IMR-90 (cell line): ENCODE measurements at regions not wholly inside any gene's neighbourhood (a gene's known extent, or its start where the extent isn't known, plus 50 kb on each side); places are given as distances from the start of the nearest gene placed in this dataset.

ENCODE experiments used
- FOS ChIP-seq: fragments of 150-350 bp; IDR thresholded peaks from 2 replicates; pipeline ENCODE4 v1.6.1; 2016; ENCODE audit warnings: low read depth, low read length
- MAFK ChIP-seq: IDR thresholded peaks from 2 replicates; pipeline ENCODE4 v1.6.1; 2012; ENCODE audit warnings: low read depth, low read length, improper control_type of control experiment
- POLR2A ChIP-seq: IDR thresholded peaks from 2 replicates; pipeline ENCODE4 v1.6.1; 2012; ENCODE audit warnings: mild to moderate bottlenecking, low read depth, low read length
- RAD21 ChIP-seq: IDR thresholded peaks from 2 replicates; pipeline ENCODE4 v1.6.1; 2012; ENCODE audit warnings: low read length, improper control_type of control experiment
- RCOR1 ChIP-seq: IDR thresholded peaks from 2 replicates; pipeline ENCODE4 v1.6.1; 2012; ENCODE audit warnings: mild to moderate bottlenecking, low read length, improper control_type of control experiment; ENCODE audit not compliant: insufficient replicate concordance
- RFX5 ChIP-seq: IDR thresholded peaks from 2 replicates; pipeline ENCODE4 v1.8.0; 2012; ENCODE audit warnings: low read depth, mild to moderate bottlenecking, low read length, moderate library complexity
- SMC3 ChIP-seq: fragments of 150-350 bp; IDR thresholded peaks from 2 replicates; pipeline ENCODE4 v1.6.1; 2016; ENCODE audit warnings: low read depth, mild to moderate bottlenecking, antibody characterized with exemption, low read length, moderate library complexity
- TF ChIP-seq, protein P1 (sequence below): conservative IDR thresholded peaks from 2 replicates; pipeline ENCODE4 v1.5.1; 2012; ENCODE audit warnings: mild to moderate bottlenecking, low read depth, low read length, improper control_type of control experiment
- TF ChIP-seq, protein P2 (sequence below): fragments of 150-350 bp; IDR thresholded peaks from 2 replicates; pipeline ENCODE4 v1.6.1; 2016; ENCODE audit warnings: low read depth, mild to moderate bottlenecking, low read length, moderate library complexity, borderline replicate concordance

DNA sequence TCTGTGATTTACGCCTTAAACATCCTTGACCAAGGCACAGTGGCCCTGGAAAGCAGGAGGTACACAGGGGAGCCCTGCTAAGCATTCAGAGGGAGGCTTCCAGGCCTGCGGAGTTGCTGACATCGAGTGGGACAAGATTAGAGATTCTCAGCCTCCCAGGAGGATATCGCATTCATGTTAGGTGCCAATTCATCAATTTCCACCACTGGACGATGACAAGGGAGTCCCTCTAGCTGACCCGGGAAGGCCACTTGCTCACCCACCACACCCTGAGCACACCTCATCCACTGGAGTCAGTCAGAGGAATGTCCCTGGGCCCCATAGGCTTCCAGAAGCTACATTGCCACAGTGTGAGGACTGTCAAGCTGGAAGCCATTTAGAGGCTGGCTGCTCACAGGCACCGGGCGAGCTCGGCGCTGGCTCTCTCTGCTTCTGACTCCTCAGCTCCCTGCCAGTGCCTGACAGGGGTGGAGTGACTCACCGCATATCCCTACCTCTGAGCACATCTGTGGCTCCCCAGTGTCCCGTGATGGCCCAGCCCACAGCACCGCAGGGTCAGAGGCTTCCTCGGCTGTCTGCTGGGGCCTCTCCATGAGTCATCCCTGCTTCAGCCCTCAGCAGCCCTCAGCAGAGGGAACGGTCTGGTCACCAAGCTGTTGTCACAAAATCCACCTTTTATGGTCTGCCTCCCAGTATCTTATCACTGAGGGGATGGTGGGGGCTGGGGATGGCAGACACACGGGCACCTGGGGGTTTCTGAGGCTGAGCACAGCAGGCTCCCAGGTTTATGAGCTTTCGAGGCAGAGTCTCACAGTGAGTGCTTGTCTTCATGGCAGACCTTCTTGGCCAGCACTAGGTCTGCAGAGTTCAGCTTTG lies 117.5 kb downstream of the ZNF608 start:
- TF ChIP-seq SMC3 (peak; percentile 31; the same call in 1 of the 2 replicates), POLR2A (peak; percentile 42; the same call in 1 of the 2 replicates), RAD21 (peak; percentile 39), RFX5 (no peak), FOS (peak; percentile 99), MAFK (no peak), RCOR1 (peak; percentile 92)
- TF ChIP-seq, protein P1, sequence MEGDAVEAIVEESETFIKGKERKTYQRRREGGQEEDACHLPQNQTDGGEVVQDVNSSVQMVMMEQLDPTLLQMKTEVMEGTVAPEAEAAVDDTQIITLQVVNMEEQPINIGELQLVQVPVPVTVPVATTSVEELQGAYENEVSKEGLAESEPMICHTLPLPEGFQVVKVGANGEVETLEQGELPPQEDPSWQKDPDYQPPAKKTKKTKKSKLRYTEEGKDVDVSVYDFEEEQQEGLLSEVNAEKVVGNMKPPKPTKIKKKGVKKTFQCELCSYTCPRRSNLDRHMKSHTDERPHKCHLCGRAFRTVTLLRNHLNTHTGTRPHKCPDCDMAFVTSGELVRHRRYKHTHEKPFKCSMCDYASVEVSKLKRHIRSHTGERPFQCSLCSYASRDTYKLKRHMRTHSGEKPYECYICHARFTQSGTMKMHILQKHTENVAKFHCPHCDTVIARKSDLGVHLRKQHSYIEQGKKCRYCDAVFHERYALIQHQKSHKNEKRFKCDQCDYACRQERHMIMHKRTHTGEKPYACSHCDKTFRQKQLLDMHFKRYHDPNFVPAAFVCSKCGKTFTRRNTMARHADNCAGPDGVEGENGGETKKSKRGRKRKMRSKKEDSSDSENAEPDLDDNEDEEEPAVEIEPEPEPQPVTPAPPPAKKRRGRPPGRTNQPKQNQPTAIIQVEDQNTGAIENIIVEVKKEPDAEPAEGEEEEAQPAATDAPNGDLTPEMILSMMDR: no peak
- TF ChIP-seq, protein P2, sequence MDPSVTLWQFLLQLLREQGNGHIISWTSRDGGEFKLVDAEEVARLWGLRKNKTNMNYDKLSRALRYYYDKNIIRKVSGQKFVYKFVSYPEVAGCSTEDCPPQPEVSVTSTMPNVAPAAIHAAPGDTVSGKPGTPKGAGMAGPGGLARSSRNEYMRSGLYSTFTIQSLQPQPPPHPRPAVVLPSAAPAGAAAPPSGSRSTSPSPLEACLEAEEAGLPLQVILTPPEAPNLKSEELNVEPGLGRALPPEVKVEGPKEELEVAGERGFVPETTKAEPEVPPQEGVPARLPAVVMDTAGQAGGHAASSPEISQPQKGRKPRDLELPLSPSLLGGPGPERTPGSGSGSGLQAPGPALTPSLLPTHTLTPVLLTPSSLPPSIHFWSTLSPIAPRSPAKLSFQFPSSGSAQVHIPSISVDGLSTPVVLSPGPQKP: no peak
